ENCODE measurements at regions not wholly inside any gene's neighbourhood (a gene's known extent, or its start where the extent isn't known, plus 50 kb on each side); places are given as distances from the start of the nearest gene placed in this dataset.
"Not testable (repeated sequence)": the region's sequence is repeated elsewhere in the genome, so short reads cannot be mapped to it uniquely, and the experiment has no call there.

GRCh38 chr12:124160097-124160756 is 134.7 kb upstream of the RFLNA start:
- Histone ChIP-seq H4K91ac (ENCODE audit: low read depth, low read length, poor library complexity) (no peak overlapping the region), H3K18ac (ENCODE audit: low read length) (no peak overlapping the region), H2BK5ac (ENCODE audit: low read length) (no peak overlapping the region), H2AFZ (ENCODE audit: low read length) (peak overlapping the region; percentile 68), H2BK15ac (ENCODE audit: low read length) (no peak overlapping the region), H3K79me1 (ENCODE audit: low read depth, low read length) (no peaks in the 10 kb centered on the region), H3K14ac (ENCODE audit: low read length) (no peak overlapping the region), H3K4ac (ENCODE audit: low read length) (no peak overlapping the region), H2AK5ac (ENCODE audit: low read depth, low read length) (no peak overlapping the region), H3K27me3 (ENCODE audit: control insufficient read depth in 3 of 3, insufficient read depth in 3 of 3, low read depth in 1 of 3, low read length in 3 of 3) (no peaks in the 10 kb centered on the region), H3K4me3 (ENCODE audit: low read length in 2 of 2) (no peak overlapping the region), H4K8ac (ENCODE audit: low read depth, low read length) (no peak overlapping the region), H2BK12ac (ENCODE audit: low read length) (no peak overlapping the region), H3K9me3 (replicated peaks in 1 of 2; ENCODE audit: control insufficient read depth in 2 of 2, insufficient read depth in 1 of 2, low read depth in 1 of 2, low read length in 2 of 2) (peaks cover 0 to 7% of the 10 kb centered on the region in 2 donors), H2BK120ac (ENCODE audit: low read depth, low read length) (no peak overlapping the region), H3K4me1 (ENCODE audit: control insufficient read depth in 2 of 2, insufficient read depth in 1 of 2, low read depth in 1 of 2, low read length in 2 of 2) (peaks cover 8 to 11% of the 10 kb centered on the region in 2 donors), H3K9ac (ENCODE audit: low read depth, low read length, poor library complexity) (no peak overlapping the region), H3K36me3 (replicated peaks in 1 of 2; ENCODE audit: control insufficient read depth in 2 of 2, insufficient read depth in 2 of 2, low read length in 2 of 2) (no peaks in the 10 kb centered on the region), H3K23ac (ENCODE audit: low read depth, low read length, poor library complexity) (no peak overlapping the region), H3K27ac (replicated peaks; ENCODE audit: low read length) (peak overlapping the region; percentile 5), H3K4me2 (ENCODE audit: insufficient read depth, low read length, poor library complexity, severe bottlenecking) (no peak overlapping the region)
- DNase-seq (ENCODE audit: low spot score): no peak
- no CpG with 5 or more reads among the region's 11 CpGs for WGBS, 2 donors (ENCODE audit: extremely low coverage in 2 of 2, insufficient read length in 2 of 2, insufficient replicate concordance in 1 of 2)

- H2BK5ac ChIP-seq (ENCODE audit: low read length); H4K8ac ChIP-seq (ENCODE audit: low read depth, low read length); H3K18ac ChIP-seq (ENCODE audit: low read length); H3K27me3 ChIP-seq (ENCODE audit: control insufficient read depth in 3 of 3, insufficient read depth in 3 of 3, low read depth in 1 of 3, low read length in 3 of 3); H2BK15ac ChIP-seq (ENCODE audit: low read length); H3K79me1 ChIP-seq (ENCODE audit: low read depth, low read length); H3K23ac ChIP-seq (ENCODE audit: low read depth, low read length, poor library complexity); H3K4me2 ChIP-seq (ENCODE audit: insufficient read depth, low read length, poor library complexity, severe bottlenecking); H3K14ac ChIP-seq (ENCODE audit: low read length); H3K36me3 ChIP-seq (replicated peaks in 1 of 2; ENCODE audit: control insufficient read depth in 2 of 2, insufficient read depth in 2 of 2, low read length in 2 of 2); H2BK12ac ChIP-seq (ENCODE audit: low read length); H2AFZ ChIP-seq (ENCODE audit: low read length); H3K4ac ChIP-seq (ENCODE audit: low read length); H2AK5ac ChIP-seq (ENCODE audit: low read depth, low read length); H3K27ac ChIP-seq (replicated peaks; ENCODE audit: low read length); H2BK120ac ChIP-seq (ENCODE audit: low read depth, low read length); H3K9ac ChIP-seq (ENCODE audit: low read depth, low read length, poor library complexity); H3K4me3 ChIP-seq (ENCODE audit: low read length in 2 of 2); H4K91ac ChIP-seq (ENCODE audit: low read depth, low read length, poor library complexity); DNase-seq (ENCODE audit: low spot score): not testable (repeated sequence)
- H3K4me1 ChIP-seq (ENCODE audit: control insufficient read depth in 2 of 2, insufficient read depth in 1 of 2, low read depth in 1 of 2, low read length in 2 of 2): peaks cover 8 to 11% of the 10 kb centered on the region in 2 donors
- no CpG with 5 or more reads among the region's 9 CpGs for WGBS, 2 donors (ENCODE audit: extremely low coverage in 2 of 2, insufficient read length in 2 of 2, insufficient replicate concordance in 1 of 2)
- H3K9me3 ChIP-seq (replicated peaks in 1 of 2; ENCODE audit: control insufficient read depth in 2 of 2, insufficient read depth in 1 of 2, low read depth in 1 of 2, low read length in 2 of 2): peaks cover 0 to 13% of the 10 kb centered on the region in 2 donors
These were observed 133.5 kb upstream of the RFLNA start for GRCh38 chr12:124161402-124161801.

GRCh38 chr12:124162151-124163110 is 132.5 kb upstream of the RFLNA start:
- H3K9ac ChIP-seq (ENCODE audit: low read depth, low read length, poor library complexity): no peak overlapping the region
- no peak overlapping the region for H3K14ac ChIP-seq (ENCODE audit: low read length)
- DNase-seq (ENCODE audit: low spot score): no peak
- no peak overlapping the region for H3K4me2 ChIP-seq (ENCODE audit: insufficient read depth, low read length, poor library complexity, severe bottlenecking)
- no peak overlapping the region for H2BK12ac ChIP-seq (ENCODE audit: low read length)
- H3K23ac ChIP-seq (ENCODE audit: low read depth, low read length, poor library complexity): no peak overlapping the region
- peak overlapping the region in 1 of 2 donors; percentile 11 for H3K4me3 ChIP-seq (ENCODE audit: low read length in 2 of 2)
- no peak overlapping the region for H4K8ac ChIP-seq (ENCODE audit: low read depth, low read length)
- peaks cover 0 to 13% of the 10 kb centered on the region in 2 donors for H3K9me3 ChIP-seq (replicated peaks in 1 of 2; ENCODE audit: control insufficient read depth in 2 of 2, insufficient read depth in 1 of 2, low read depth in 1 of 2, low read length in 2 of 2)
- H3K18ac ChIP-seq (ENCODE audit: low read length): peak overlapping the region; percentile 49
- no peak overlapping the region for H2BK5ac ChIP-seq (ENCODE audit: low read length)
- no peak overlapping the region for H3K27ac ChIP-seq (replicated peaks; ENCODE audit: low read length)
- no peak overlapping the region for H2BK15ac ChIP-seq (ENCODE audit: low read length)
- no CpG with 5 or more reads among the region's 6 CpGs for WGBS, 2 donors (ENCODE audit: extremely low coverage in 2 of 2, insufficient read length in 2 of 2, insufficient replicate concordance in 1 of 2)
- H2BK120ac ChIP-seq (ENCODE audit: low read depth, low read length): no peak overlapping the region
- H2AK5ac ChIP-seq (ENCODE audit: low read depth, low read length): no peak overlapping the region
- H3K79me1 ChIP-seq (ENCODE audit: low read depth, low read length): no peaks in the 10 kb centered on the region
- no peaks in the 10 kb centered on the region for H3K36me3 ChIP-seq (replicated peaks in 1 of 2; ENCODE audit: control insufficient read depth in 2 of 2, insufficient read depth in 2 of 2, low read length in 2 of 2)
- peaks cover 8 to 9% of the 10 kb centered on the region in 2 donors for H3K4me1 ChIP-seq (ENCODE audit: control insufficient read depth in 2 of 2, insufficient read depth in 1 of 2, low read depth in 1 of 2, low read length in 2 of 2)
- no peak overlapping the region for H4K91ac ChIP-seq (ENCODE audit: low read depth, low read length, poor library complexity)
- no peak overlapping the region for H3K4ac ChIP-seq (ENCODE audit: low read length)
- H3K27me3 ChIP-seq (ENCODE audit: control insufficient read depth in 3 of 3, insufficient read depth in 3 of 3, low read depth in 1 of 3, low read length in 3 of 3): no peaks in the 10 kb centered on the region
- H2AFZ ChIP-seq (ENCODE audit: low read length): no peak overlapping the region

GRCh38 chr12:124165695-124166094 is 129.2 kb upstream of the RFLNA start:
- H3K14ac ChIP-seq (ENCODE audit: low read length): no peak overlapping the region
- no peak overlapping the region for H3K18ac ChIP-seq (ENCODE audit: low read length)
- no peak for DNase-seq (ENCODE audit: low spot score)
- no peaks in the 10 kb centered on the region for H3K79me1 ChIP-seq (ENCODE audit: low read depth, low read length)
- no peaks in the 10 kb centered on the region for H3K27me3 ChIP-seq (ENCODE audit: control insufficient read depth in 3 of 3, insufficient read depth in 3 of 3, low read depth in 1 of 3, low read length in 3 of 3)
- H3K4ac ChIP-seq (ENCODE audit: low read length): no peak overlapping the region
- no peak overlapping the region for H2AFZ ChIP-seq (ENCODE audit: low read length)
- no peak overlapping the region for H2AK5ac ChIP-seq (ENCODE audit: low read depth, low read length)
- no peak overlapping the region for H3K9ac ChIP-seq (ENCODE audit: low read depth, low read length, poor library complexity)
- H3K23ac ChIP-seq (ENCODE audit: low read depth, low read length, poor library complexity): no peak overlapping the region
- H2BK12ac ChIP-seq (ENCODE audit: low read length): no peak overlapping the region
- H3K4me1 ChIP-seq (ENCODE audit: control insufficient read depth in 2 of 2, insufficient read depth in 1 of 2, low read depth in 1 of 2, low read length in 2 of 2): peaks cover 0 to 1% of the 10 kb centered on the region in 2 donors
- no peak overlapping the region for H4K91ac ChIP-seq (ENCODE audit: low read depth, low read length, poor library complexity)
- H2BK5ac ChIP-seq (ENCODE audit: low read length): no peak overlapping the region
- H2BK120ac ChIP-seq (ENCODE audit: low read depth, low read length): no peak overlapping the region
- H3K4me2 ChIP-seq (ENCODE audit: insufficient read depth, low read length, poor library complexity, severe bottlenecking): no peak overlapping the region
- no peaks in the 10 kb centered on the region for H3K36me3 ChIP-seq (replicated peaks in 1 of 2; ENCODE audit: control insufficient read depth in 2 of 2, insufficient read depth in 2 of 2, low read length in 2 of 2)
- no peak overlapping the region for H3K4me3 ChIP-seq (ENCODE audit: low read length in 2 of 2)
- H4K8ac ChIP-seq (ENCODE audit: low read depth, low read length): no peak overlapping the region
- no peak overlapping the region for H2BK15ac ChIP-seq (ENCODE audit: low read length)
- H3K9me3 ChIP-seq (replicated peaks in 1 of 2; ENCODE audit: control insufficient read depth in 2 of 2, insufficient read depth in 1 of 2, low read depth in 1 of 2, low read length in 2 of 2): peaks cover 0 to 17% of the 10 kb centered on the region in 2 donors
- no peak overlapping the region for H3K27ac ChIP-seq (replicated peaks; ENCODE audit: low read length)
- no CpG with 5 or more reads among the region's 2 CpGs for WGBS, 2 donors (ENCODE audit: extremely low coverage in 2 of 2, insufficient read length in 2 of 2, insufficient replicate concordance in 1 of 2)
